ENCODE measurements at regions not wholly inside any gene's neighbourhood (a gene's known extent, or its start where the extent isn't known, plus 50 kb on each side); places are given as distances from the start of the nearest gene placed in this dataset.

- no peak for DNase-seq (ENCODE audit: low spot score)
Measured at GRCh38 chr3:18675197-18675596, 250.1 kb upstream of the SATB1 start.

- DNase-seq (ENCODE audit: low spot score), result no peak
Measured at GRCh38 chr3:18672561-18672960, 247.4 kb upstream of the SATB1 start.

- DNase-seq (ENCODE audit: low spot score), result no peak
Measured at GRCh38 chr3:18670759-18671158, 245.6 kb upstream of the SATB1 start.

- DNase-seq (ENCODE audit: low spot score), result no peak
Measured at GRCh38 chr3:18669374-18669773, 244.2 kb upstream of the SATB1 start.

- no peak for DNase-seq (ENCODE audit: low spot score)
Measured at GRCh38 chr3:18667552-18667951, 242.4 kb upstream of the SATB1 start.

- DNase-seq (ENCODE audit: low spot score), result no peak
Measured at GRCh38 chr3:18666655-18667054, 241.5 kb upstream of the SATB1 start.

GRCh38 chr3:18660059-18660458 is 234.9 kb upstream of the SATB1 start:
- DNase-seq (ENCODE audit: low spot score), result no peak

GRCh38 chr3:18657858-18658820 is 233.0 kb upstream of the SATB1 start:
- DNase-seq (ENCODE audit: low spot score), result no peak

- no peak for DNase-seq (ENCODE audit: low spot score)
Measured at GRCh38 chr3:18656866-18657265, 231.7 kb upstream of the SATB1 start.

GRCh38 chr3:18656410-18656809 is 231.3 kb upstream of the SATB1 start:
- no peak for DNase-seq (ENCODE audit: low spot score)

GRCh38 chr3:18655827-18656226 is 230.7 kb upstream of the SATB1 start:
- no peak for DNase-seq (ENCODE audit: low spot score)

- no peak for DNase-seq (ENCODE audit: low spot score)
Measured at GRCh38 chr3:18652781-18653180, 227.6 kb upstream of the SATB1 start.

GRCh38 chr3:18650731-18651130 is 225.6 kb upstream of the SATB1 start:
- no peak for DNase-seq (ENCODE audit: low spot score)

- no peak for DNase-seq (ENCODE audit: low spot score)
Measured at GRCh38 chr3:18649666-18650363, 224.7 kb upstream of the SATB1 start.

GRCh38 chr3:18648868-18649462 is 223.8 kb upstream of the SATB1 start:
- no peak for DNase-seq (ENCODE audit: low spot score)

- DNase-seq (ENCODE audit: low spot score), result no peak
Measured at GRCh38 chr3:18648159-18648558, 223.0 kb upstream of the SATB1 start.

GRCh38 chr3:18645619-18646018 is 220.5 kb upstream of the SATB1 start:
- no peak for DNase-seq (ENCODE audit: low spot score)

- DNase-seq (ENCODE audit: low spot score), result no peak
Measured at GRCh38 chr3:18643281-18643680, 218.1 kb upstream of the SATB1 start.

GRCh38 chr3:18641916-18642315 is 216.8 kb upstream of the SATB1 start:
- no peak for DNase-seq (ENCODE audit: low spot score)

GRCh38 chr3:18635215-18635614 is 210.1 kb upstream of the SATB1 start:
- no peak for DNase-seq (ENCODE audit: low spot score)

- DNase-seq (ENCODE audit: low spot score), result no peak
Measured at GRCh38 chr3:18634461-18634860, 209.3 kb upstream of the SATB1 start.

GRCh38 chr3:18633002-18633401 is 207.9 kb upstream of the SATB1 start:
- DNase-seq (ENCODE audit: low spot score), result no peak

- DNase-seq (ENCODE audit: low spot score), result no peak
Measured at GRCh38 chr3:18630295-18630694, 205.2 kb upstream of the SATB1 start.

Measured in H4 (cell line).